HEK293 (cell line): ENCODE measurements at regions not wholly inside any gene's neighbourhood (a gene's known extent, or its start where the extent isn't known, plus 50 kb on each side); places are given as distances from the start of the nearest gene placed in this dataset.

Source experiments
- CTCF ChIA-PET: fragments of 350-600 bp; formaldehyde crosslinking; extraction: SDS; loops from one replicate; lab custom pipeline; 2021; ENCODE audit warnings: antibody characterized with exemption; lab: Yijun Ruan, JAX
- POLR2A ChIA-PET: fragments of 300-600 bp; formaldehyde crosslinking; extraction: SDS; loops from one replicate; lab custom pipeline; 2020; ENCODE audit warnings: antibody characterized with exemption, inconsistent platforms; lab: Yijun Ruan, JAX
- H3K27ac ChIP-seq: fragments of 200-500 bp; sonication (Bioruptor generic); 2 replicates; pipeline ENCODE4 v1.5.1; 2014; ENCODE audit warnings: low read depth, low read length, control low read depth, inconsistent platforms; ENCODE audit errors: extremely low read depth
- H3K36me3 ChIP-seq, 2 experiments: fragments of 200-500 bp in 1 of 2; sonication (Bioruptor generic) in 1 of 2; 1 replicate in 1 of 2; 2 replicates in 1 of 2; pipeline ENCODE4 v1.5.1; 2014 to 2017; ENCODE audit warnings: inconsistent platforms in 2 of 2, low read length in 2 of 2; ENCODE audit not compliant: control insufficient read depth in 2 of 2, insufficient read depth in 1 of 2
- H3K4me1 ChIP-seq: fragments of 200-500 bp; sonication (Bioruptor generic); 2 replicates; pipeline ENCODE4 v1.5.1; 2014; ENCODE audit warnings: mild to moderate bottlenecking, low read length, inconsistent platforms; ENCODE audit not compliant: control insufficient read depth, insufficient read depth
- H3K4me3 ChIP-seq: 2 replicates; pipeline ENCODE4 v1.5.1; 2011; ENCODE audit warnings: low read depth, mild to moderate bottlenecking, control low read depth, low read length, moderate library complexity
- H3K9me3 ChIP-seq: fragments of 200-500 bp; sonication (Bioruptor generic); 2 replicates; pipeline ENCODE4 v1.5.1; 2014; ENCODE audit warnings: low read depth, low read length, inconsistent platforms; ENCODE audit not compliant: control insufficient read depth, insufficient read depth
- EGR2 ChIP-seq: fragments of 450-650 bp; formaldehyde crosslinking; IDR thresholded peaks from 2 replicates; pipeline ENCODE4 v1.5.1; 2016; ENCODE audit warnings: low read depth, missing biosample characterization, missing genetic modification characterization
- GLI4 ChIP-seq: fragments of 450-650 bp; formaldehyde crosslinking; IDR thresholded peaks from 2 replicates; pipeline ENCODE4 v1.5.1; 2016; ENCODE audit warnings: missing biosample characterization, missing genetic modification characterization
- INSM2 ChIP-seq: fragments of 450-650 bp; formaldehyde crosslinking; IDR thresholded peaks from 2 replicates; pipeline ENCODE4 v1.5.1; 2016; ENCODE audit warnings: missing biosample characterization, missing genetic modification characterization
- REST ChIP-seq: fragments of 450-650 bp; formaldehyde crosslinking; IDR thresholded peaks from 2 replicates; pipeline ENCODE4 v1.5.1; 2016; ENCODE audit warnings: missing biosample characterization, missing genetic modification characterization
- YY1 ChIP-seq: fragments of 450-650 bp; formaldehyde crosslinking; IDR thresholded peaks from 2 replicates; pipeline ENCODE4 v1.5.1; 2018; ENCODE audit warnings: missing biosample characterization, missing genetic modification characterization
- ZBTB17 ChIP-seq: fragments of 450-650 bp; formaldehyde crosslinking; IDR thresholded peaks from 2 replicates; pipeline ENCODE4 v1.5.1; 2016; ENCODE audit warnings: missing biosample characterization, missing genetic modification characterization
- ZBTB44 ChIP-seq: fragments of 450-650 bp; IDR thresholded peaks from 2 replicates; pipeline ENCODE4 v1.5.1; 2018; ENCODE audit warnings: missing biosample characterization, mild to moderate bottlenecking, missing genetic modification characterization
- ZNF221 ChIP-seq: fragments of 450-650 bp; formaldehyde crosslinking; IDR thresholded peaks from 2 replicates; pipeline ENCODE4 v1.5.1; 2017; ENCODE audit warnings: missing biosample characterization, missing genetic modification characterization, borderline replicate concordance
- ZNF302 ChIP-seq: fragments of 450-650 bp; formaldehyde crosslinking; IDR thresholded peaks from 2 replicates; pipeline ENCODE4 v1.5.1; 2016; ENCODE audit warnings: missing biosample characterization, missing genetic modification characterization, low read depth
- ZNF341 ChIP-seq: fragments of 450-650 bp; formaldehyde crosslinking; IDR thresholded peaks from 2 replicates; pipeline ENCODE4; 2016; ENCODE audit warnings: low read depth, missing biosample characterization, missing genetic modification characterization
- ZNF37A ChIP-seq: fragments of 450-650 bp; IDR thresholded peaks from 2 replicates; pipeline ENCODE4 v1.5.1; 2018; ENCODE audit warnings: missing biosample characterization, missing genetic modification characterization
- ZNF449 ChIP-seq: fragments of 450-650 bp; formaldehyde crosslinking; IDR thresholded peaks from 2 replicates; pipeline ENCODE4 v1.5.1; 2017; ENCODE audit warnings: missing biosample characterization, mild to moderate bottlenecking, missing genetic modification characterization, moderate library complexity
- ZNF510 ChIP-seq: fragments of 450-650 bp; formaldehyde crosslinking; IDR thresholded peaks from 2 replicates; pipeline ENCODE4 v1.5.1; 2018; ENCODE audit warnings: mild to moderate bottlenecking, missing genetic modification characterization, missing biosample characterization; ENCODE audit not compliant: insufficient replicate concordance
- ZNF76 ChIP-seq: fragments of 450-650 bp; formaldehyde crosslinking; IDR thresholded peaks from 2 replicates; pipeline ENCODE4; 2016; ENCODE audit warnings: low read depth, missing biosample characterization, missing genetic modification characterization, borderline replicate concordance
- ZSCAN23 ChIP-seq: fragments of 450-650 bp; formaldehyde crosslinking; IDR thresholded peaks from 2 replicates; pipeline ENCODE4 v1.5.1; 2016; ENCODE audit warnings: missing biosample characterization, missing genetic modification characterization

- ChIA-PET CTCF (no interaction called here), POLR2A (no interaction called here)
- no peak overlapping the region for H3K4me3 ChIP-seq
- no peak for TF ChIP-seq ZNF37A (tag by site-specific recombination)
- no peak for TF ChIP-seq ZNF76 (tag by site-specific recombination)
- no peak for TF ChIP-seq ZNF449 (tag by site-specific recombination)
- TF ChIP-seq ZNF221 (tag by site-specific recombination), result no peak
- TF ChIP-seq EGR2 (tag by site-specific recombination), result no peak
- TF ChIP-seq ZBTB17, result no peak
- TF ChIP-seq ZNF341 (tag by site-specific recombination), result no peak
- H3K27ac ChIP-seq, result no peak overlapping the region
- no peaks in the 10 kb centered on the region for H3K36me3 ChIP-seq
- H3K9me3 ChIP-seq, result no peaks in the 10 kb centered on the region
- no peaks in the 10 kb centered on the region for H3K4me1 ChIP-seq
Measured at GRCh38 chr4:38497121-38497520, 166.9 kb upstream of the KLF3 start.

- CTCF ChIA-PET, result no interaction called here
- POLR2A ChIA-PET, result no interaction called here
Measured at GRCh38 chr4:38499101-38499500, 164.9 kb upstream of the KLF3 start.

More at GRCh38 chr4:38499101-38499500, 164.9 kb upstream of the KLF3 start:
- Histone ChIP-seq H3K4me1 (no peaks in the 10 kb centered on the region), H3K4me3 (no peak overlapping the region), H3K9me3 (no peaks in the 10 kb centered on the region), H3K36me3 (no peaks in the 10 kb centered on the region), H3K27ac (no peak overlapping the region)
- TF ChIP-seq YY1 (tag by site-specific recombination) (no peak), INSM2 (tag by site-specific recombination) (no peak), ZNF302 (tag by site-specific recombination) (no peak), ZBTB44 (tag by site-specific recombination) (no peak), ZSCAN23 (tag by site-specific recombination) (no peak), REST (no peak), GLI4 (tag by site-specific recombination) (no peak), ZNF510 (tag by site-specific recombination) (no peak)
